ENCODE measurements at regions not wholly inside any gene's neighbourhood (a gene's known extent, or its start where the extent isn't known, plus 50 kb on each side); places are given as distances from the start of the nearest gene placed in this dataset.

- POLR2A ChIA-PET (ENCODE audit: unreplicated experiment) = no interaction called here
- H3K23ac ChIP-seq (ENCODE audit: low read depth, low read length) = no peak overlapping the region
- H3K4ac ChIP-seq (ENCODE audit: low read depth, low read length) = no peak overlapping the region
- BruUV-seq (replicated peaks) = no TSS peak
- TF ChIP-seq RFX5 (IDR thresholded peaks at IDR 0.05; ENCODE audit: low read depth, low read length) (no peak), MAZ (IDR thresholded peaks at IDR 0.05; ENCODE audit: borderline replicate concordance, low read depth, low read length) (no peak), SMC3 (IDR thresholded peaks at IDR 0.05; ENCODE audit: low read depth, low read length) (no peak)
- no peak overlapping the region for H4K8ac ChIP-seq (ENCODE audit: low read depth in 2 of 2, low read length in 2 of 2)
- H2AFZ ChIP-seq (replicated peaks; ENCODE audit: low read length, poor library complexity) = no peak overlapping the region
- H3K27ac ChIP-seq (ENCODE audit: insufficient read depth, low read length) = no peak overlapping the region
- no peaks in the 10 kb centered on the region for H3K27me3 ChIP-seq (ENCODE audit: control insufficient read depth, insufficient read depth, low read length)
- in situ Hi-C loops (cut with MboI; ENCODE audit: low sequenced_read_pairs) (no loop called here), dilution Hi-C loops (cut with HindIII; ENCODE audit: low sequenced_read_pairs, unreplicated experiment) (no loop called here), intact Hi-C loops (cut with micrococcal nuclease) (no loop called here)
- H2BK120ac ChIP-seq (ENCODE audit: low read depth, low read length) = no peak overlapping the region
- no peak overlapping the region for H4K5ac ChIP-seq (ENCODE audit: low read depth, low read length)
- WGBS, 2 experiments (ENCODE audit: extremely low coverage in 2 of 2, insufficient read length in 1 of 2) = no CpG with 5 or more reads among the region's 1 CpG
- H4K20me1 ChIP-seq (ENCODE audit: insufficient read depth, low read length) = no peaks in the 10 kb centered on the region
- CTCF ChIA-PET = no interaction called here
- no peaks in the 10 kb centered on the region for H3K79me1 ChIP-seq (ENCODE audit: low read depth in 1 of 2, low read length in 2 of 2)
- no peaks in the 10 kb centered on the region for H3K9me1 ChIP-seq (ENCODE audit: insufficient read depth, low read length)
- no peak overlapping the region for H2AK9ac ChIP-seq (replicated peaks; ENCODE audit: low read depth, low read length, poor library complexity)
- H3K4me1 ChIP-seq (ENCODE audit: control insufficient read depth, insufficient read depth, low read length) = no peaks in the 10 kb centered on the region
- H4K91ac ChIP-seq (ENCODE audit: insufficient read depth, low read depth, low read length) = no peak overlapping the region
- H2AK5ac ChIP-seq (ENCODE audit: low read depth, low read length) = no peak overlapping the region
- no peak overlapping the region for H3K14ac ChIP-seq (replicated peaks; ENCODE audit: low read depth, low read length)
- H3K4me3 ChIP-seq (ENCODE audit: insufficient read depth, low read depth, low read length) = no peak overlapping the region
- H3K9ac ChIP-seq (ENCODE audit: low read depth, low read length) = no peak overlapping the region
- H3K36me3 ChIP-seq (ENCODE audit: control insufficient read depth, insufficient read depth, low read length) = no peaks in the 10 kb centered on the region
- peaks cover 7% of the 10 kb centered on the region for H3K9me3 ChIP-seq (ENCODE audit: control insufficient read depth, insufficient read depth, low read length)
- H2BK5ac ChIP-seq (ENCODE audit: low read depth, low read length, poor library complexity, severe bottlenecking) = no peak overlapping the region
- no peak overlapping the region for H3K56ac ChIP-seq (ENCODE audit: extremely low read depth, insufficient read depth, low read length)
- no peak overlapping the region for H2BK20ac ChIP-seq (ENCODE audit: low read depth, low read length)
- no peak overlapping the region for H3K4me2 ChIP-seq (ENCODE audit: low read depth, low read length)
- H2BK15ac ChIP-seq (ENCODE audit: low read depth, low read length) = no peak overlapping the region
- no peak for ATAC-seq (ENCODE audit: low read depth)
- no peak overlapping the region for H3K18ac ChIP-seq (ENCODE audit: low read depth, low read length)
- DNase-seq = no peak
Observed at GRCh38 chr6:164356814-164357213, 942.3 kb downstream of the QKI start.

All from IMR-90 (cell line).